HEK293 (cell line): ENCODE measurements at regions not wholly inside any gene's neighbourhood (a gene's known extent, or its start where the extent isn't known, plus 50 kb on each side); places are given as distances from the start of the nearest gene placed in this dataset.
A peak's percentile ranks its signal among the peaks of the same experiment; 100 is the strongest.

Source experiments
- CTCF ChIA-PET: fragments of 350-600 bp; formaldehyde crosslinking; extraction: SDS; loops from one replicate; lab custom pipeline; 2021; ENCODE audit warnings: antibody characterized with exemption; lab: Yijun Ruan, JAX
- POLR2A ChIA-PET: fragments of 300-600 bp; formaldehyde crosslinking; extraction: SDS; loops from one replicate; lab custom pipeline; 2020; ENCODE audit warnings: antibody characterized with exemption, inconsistent platforms; lab: Yijun Ruan, JAX
- H3K27ac ChIP-seq: fragments of 200-500 bp; sonication (Bioruptor generic); 2 replicates; pipeline ENCODE4 v1.5.1; 2014; ENCODE audit warnings: low read depth, low read length, control low read depth, inconsistent platforms; ENCODE audit errors: extremely low read depth
- H3K36me3 ChIP-seq, 2 experiments: fragments of 200-500 bp in 1 of 2; sonication (Bioruptor generic) in 1 of 2; 1 replicate in 1 of 2; 2 replicates in 1 of 2; pipeline ENCODE4 v1.5.1; 2014 to 2017; ENCODE audit warnings: inconsistent platforms in 2 of 2, low read length in 2 of 2; ENCODE audit not compliant: control insufficient read depth in 2 of 2, insufficient read depth in 1 of 2
- H3K4me1 ChIP-seq: fragments of 200-500 bp; sonication (Bioruptor generic); 2 replicates; pipeline ENCODE4 v1.5.1; 2014; ENCODE audit warnings: mild to moderate bottlenecking, low read length, inconsistent platforms; ENCODE audit not compliant: control insufficient read depth, insufficient read depth
- H3K4me3 ChIP-seq: 2 replicates; pipeline ENCODE4 v1.5.1; 2011; ENCODE audit warnings: low read depth, mild to moderate bottlenecking, control low read depth, low read length, moderate library complexity
- H3K9me3 ChIP-seq: fragments of 200-500 bp; sonication (Bioruptor generic); 2 replicates; pipeline ENCODE4 v1.5.1; 2014; ENCODE audit warnings: low read depth, low read length, inconsistent platforms; ENCODE audit not compliant: control insufficient read depth, insufficient read depth
- BCL11B ChIP-seq: fragments of 450-650 bp; formaldehyde crosslinking; IDR thresholded peaks from 2 replicates; pipeline ENCODE4 v1.5.1; 2016; ENCODE audit warnings: low read depth, missing biosample characterization, missing genetic modification characterization
- GLIS1 ChIP-seq: fragments of 450-650 bp; formaldehyde crosslinking; IDR thresholded peaks from 2 replicates; pipeline ENCODE4 v1.5.1; 2016; ENCODE audit warnings: missing biosample characterization, missing genetic modification characterization
- HOXA7 ChIP-seq: sonication (generic); formaldehyde crosslinking; IDR thresholded peaks from 2 replicates; pipeline ENCODE4 v1.8.1; 2022; ENCODE audit warnings: missing genetic modification reagents, borderline replicate concordance
- HOXC10 ChIP-seq: sonication (generic); formaldehyde crosslinking; IDR thresholded peaks from 2 replicates; pipeline ENCODE4 v1.8.1; 2023; ENCODE audit warnings: mild to moderate bottlenecking, missing genetic modification reagents
- HOXD13 ChIP-seq: sonication (generic); formaldehyde crosslinking; IDR thresholded peaks from 2 replicates; pipeline ENCODE4 v1.8.0; 2022; ENCODE audit warnings: missing genetic modification reagents, borderline replicate concordance
- KLF9 ChIP-seq: fragments of 450-650 bp; formaldehyde crosslinking; IDR thresholded peaks from 2 replicates; pipeline ENCODE4 v1.5.1; 2016; ENCODE audit warnings: missing biosample characterization, missing genetic modification characterization, low read depth
- PRDM1 ChIP-seq: fragments of 450-650 bp; formaldehyde crosslinking; IDR thresholded peaks from 2 replicates; pipeline ENCODE4; 2016; ENCODE audit warnings: missing biosample characterization, missing genetic modification characterization
- SETDB1 ChIP-seq: IDR thresholded peaks from one replicate; pipeline ENCODE4 v1.6.1; 2017; ENCODE audit warnings: mild to moderate bottlenecking, low read length, moderate library complexity, mixed read lengths; ENCODE audit not compliant: insufficient read length
- ZBTB20 ChIP-seq: fragments of 450-650 bp; formaldehyde crosslinking; IDR thresholded peaks from 2 replicates; pipeline ENCODE4 v1.5.1; 2016; ENCODE audit warnings: missing biosample characterization, missing genetic modification characterization
- ZEB2 ChIP-seq: fragments of 450-650 bp; formaldehyde crosslinking; IDR thresholded peaks from 2 replicates; pipeline ENCODE4 v1.5.1; 2016; ENCODE audit warnings: missing biosample characterization, missing genetic modification characterization
- ZFP69B ChIP-seq: fragments of 450-650 bp; formaldehyde crosslinking; IDR thresholded peaks from 2 replicates; pipeline ENCODE4 v1.5.1; 2016; ENCODE audit warnings: missing biosample characterization, missing genetic modification characterization
- ZNF114 ChIP-seq: fragments of 450-650 bp; formaldehyde crosslinking; IDR thresholded peaks from 2 replicates; pipeline ENCODE4 v1.5.0; 2017; ENCODE audit warnings: missing biosample characterization, missing genetic modification characterization
- ZNF132 ChIP-seq: fragments of 450-650 bp; formaldehyde crosslinking; IDR thresholded peaks from 2 replicates; pipeline ENCODE4 v1.5.1; 2017; ENCODE audit warnings: missing biosample characterization, missing genetic modification characterization, borderline replicate concordance
- ZNF157 ChIP-seq: fragments of 450-650 bp; formaldehyde crosslinking; IDR thresholded peaks from 2 replicates; pipeline ENCODE4 v1.5.1; 2016; ENCODE audit warnings: missing biosample characterization, missing genetic modification characterization
- ZNF16 ChIP-seq: fragments of 450-650 bp; formaldehyde crosslinking; IDR thresholded peaks from 2 replicates; pipeline ENCODE4 v1.5.1; 2016; ENCODE audit warnings: low read depth, missing biosample characterization, missing genetic modification characterization
- ZNF174 ChIP-seq: fragments of 450-650 bp; formaldehyde crosslinking; IDR thresholded peaks from 2 replicates; pipeline ENCODE4 v1.5.0; 2017; ENCODE audit warnings: missing biosample characterization, mild to moderate bottlenecking, missing genetic modification characterization
- ZNF184 ChIP-seq: fragments of 450-650 bp; IDR thresholded peaks from 2 replicates; pipeline ENCODE4 v1.5.1; 2018; ENCODE audit warnings: missing biosample characterization, mild to moderate bottlenecking, missing genetic modification characterization
- ZNF223 ChIP-seq: fragments of 450-650 bp; formaldehyde crosslinking; IDR thresholded peaks from 2 replicates; pipeline ENCODE4 v1.5.1; 2016; ENCODE audit warnings: missing biosample characterization, missing genetic modification characterization
- ZNF248 ChIP-seq: fragments of 450-650 bp; formaldehyde crosslinking; IDR thresholded peaks from 2 replicates; pipeline ENCODE4 v1.5.1; 2017; ENCODE audit warnings: missing biosample characterization, missing genetic modification characterization
- ZNF292 ChIP-seq: fragments of 450-650 bp; formaldehyde crosslinking; IDR thresholded peaks from 2 replicates; pipeline ENCODE4 v1.5.1; 2016; ENCODE audit warnings: low read depth, missing biosample characterization, missing genetic modification characterization, borderline replicate concordance
- ZNF394 ChIP-seq: fragments of 450-650 bp; formaldehyde crosslinking; IDR thresholded peaks from 2 replicates; pipeline ENCODE4 v1.5.1; 2016; ENCODE audit warnings: missing biosample characterization, missing genetic modification characterization, mild to moderate bottlenecking, moderate library complexity, borderline replicate concordance
- ZNF398 ChIP-seq: fragments of 450-650 bp; formaldehyde crosslinking; IDR thresholded peaks from 2 replicates; pipeline ENCODE4 v1.5.1; 2017; ENCODE audit warnings: missing biosample characterization, missing genetic modification characterization
- ZNF473 ChIP-seq: fragments of 450-650 bp; formaldehyde crosslinking; IDR thresholded peaks from 2 replicates; pipeline ENCODE4 v1.5.1; 2017; ENCODE audit warnings: missing biosample characterization, missing genetic modification characterization
- ZNF510 ChIP-seq: fragments of 450-650 bp; formaldehyde crosslinking; IDR thresholded peaks from 2 replicates; pipeline ENCODE4 v1.5.1; 2018; ENCODE audit warnings: mild to moderate bottlenecking, missing genetic modification characterization, missing biosample characterization; ENCODE audit not compliant: insufficient replicate concordance
- ZNF571 ChIP-seq: fragments of 450-650 bp; formaldehyde crosslinking; IDR thresholded peaks from 2 replicates; pipeline ENCODE4 v1.5.0; 2017; ENCODE audit warnings: missing biosample characterization, missing genetic modification characterization
- ZNF610 ChIP-seq: fragments of 450-650 bp; formaldehyde crosslinking; IDR thresholded peaks from 2 replicates; pipeline ENCODE4 v1.5.1; 2016; ENCODE audit warnings: missing biosample characterization, missing genetic modification characterization, borderline replicate concordance
- ZNF660 ChIP-seq: fragments of 450-650 bp; IDR thresholded peaks from 2 replicates; pipeline ENCODE4 v1.5.1; 2018; ENCODE audit warnings: missing biosample characterization, mild to moderate bottlenecking, missing genetic modification characterization
- ZNF768 ChIP-seq: fragments of 450-650 bp; formaldehyde crosslinking; IDR thresholded peaks from 2 replicates; pipeline ENCODE4 v1.5.1; 2018; ENCODE audit warnings: missing biosample characterization, mild to moderate bottlenecking, missing genetic modification characterization
- ZNF843 ChIP-seq: fragments of 450-650 bp; formaldehyde crosslinking; IDR thresholded peaks from 2 replicates; pipeline ENCODE4 v1.5.1; 2016; ENCODE audit warnings: missing biosample characterization, missing genetic modification characterization

- Histone ChIP-seq H3K36me3 (no peaks in the 10 kb centered on the region), H3K9me3 (no peaks in the 10 kb centered on the region), H3K27ac (no peak overlapping the region), H3K4me3 (no peak overlapping the region), H3K4me1 (no peaks in the 10 kb centered on the region)
- TF ChIP-seq PRDM1 (tag by site-specific recombination) (peak; percentile 64), ZNF510 (tag by site-specific recombination) (no peak)
- ChIA-PET CTCF (interaction anchor here (2.2 to 2.4 kb wide), 2 partner anchors 39 to 92 kb away, joined by 6 to 7 read pairs; no protein-coding TSS in a partner anchor), POLR2A (no interaction called here)
These were observed 81.6 kb upstream of the HAND1 start for GRCh38 chr5:154559398-154560276.

DNA sequence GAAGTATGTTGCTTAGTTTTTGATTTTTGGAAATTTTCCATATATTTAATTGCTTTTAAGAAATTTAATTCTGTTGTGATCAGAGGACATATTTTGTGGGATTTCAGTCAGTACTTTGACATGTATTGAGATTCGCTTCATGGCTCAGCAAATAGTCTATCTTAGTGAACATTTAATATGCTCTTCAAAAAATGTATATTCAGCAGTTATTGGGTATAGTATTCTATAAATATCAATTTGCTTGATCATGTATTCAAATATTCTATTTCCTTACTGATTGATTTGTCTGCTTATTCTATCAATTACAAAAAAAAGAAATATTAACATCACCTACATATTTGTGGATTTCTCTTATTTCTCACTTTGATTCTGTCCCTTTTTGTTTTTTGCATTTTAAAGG, 79.5 kb upstream of the HAND1 start:
- POLR2A ChIA-PET = no interaction called here
- TF ChIP-seq ZNF473 (tag by site-specific recombination) (no peak), ZNF248 (tag by site-specific recombination) (no peak), ZNF394 (no peak), ZNF174 (tag by site-specific recombination) (no peak), ZNF223 (tag by site-specific recombination) (no peak), ZNF292 (no peak), HOXA7 (no peak), ZNF398 (tag by site-specific recombination) (no peak), ZNF16 (tag by site-specific recombination) (no peak), ZNF660 (no peak), ZBTB20 (tag by site-specific recombination) (no peak), ZNF157 (no peak), ZNF571 (tag by site-specific recombination) (no peak), HOXD13 (CRISPR knock-in tag) (no peak), HOXC10 (CRISPR knock-in tag) (no peak), ZNF132 (tag by site-specific recombination) (no peak), KLF9 (tag by site-specific recombination) (no peak), ZNF768 (tag by site-specific recombination) (no peak), ZNF610 (tag by site-specific recombination) (no peak)
- TF ChIP-seq, all 188 proteins: peak for 0
- Histone ChIP-seq H3K36me3 (no peaks in the 10 kb centered on the region), H3K9me3 (peaks cover 4% of the 10 kb centered on the region), H3K4me1 (no peaks in the 10 kb centered on the region), H3K27ac (no peak overlapping the region), H3K4me3 (no peak overlapping the region)
- CTCF ChIA-PET = no interaction called here

DNA sequence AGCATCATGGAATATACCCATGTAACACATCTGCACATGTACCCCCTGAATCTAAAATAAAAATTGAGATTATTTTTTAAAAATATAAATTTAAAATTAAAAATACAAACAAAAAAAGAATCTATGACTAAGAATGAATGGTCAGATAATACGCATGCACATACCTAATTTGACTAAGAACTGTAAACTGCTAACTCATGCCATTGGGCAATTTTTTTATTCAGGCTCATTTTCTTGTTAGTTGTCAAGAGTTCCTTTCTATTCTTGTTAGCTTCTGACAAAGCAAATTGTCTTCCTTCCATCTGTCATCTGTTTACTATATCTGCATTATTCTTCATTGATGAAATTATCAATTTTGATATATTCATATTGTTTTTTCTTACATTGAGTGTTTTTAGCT, 69.5 kb upstream of the HAND1 start:
- POLR2A ChIA-PET = no interaction called here
- Histone ChIP-seq H3K27ac (no peak overlapping the region), H3K9me3 (no peaks in the 10 kb centered on the region), H3K36me3 (no peaks in the 10 kb centered on the region), H3K4me1 (no peaks in the 10 kb centered on the region), H3K4me3 (no peak overlapping the region)
- CTCF ChIA-PET = interaction anchor here (1.5 kb wide), 1 partner anchor 27 kb away, joined by 4 read pairs; no protein-coding TSS in a partner anchor
- no peak for TF ChIP-seq SETDB1
- TF ChIP-seq ZEB2 = no peak
- TF ChIP-seq ZNF223 (tag by site-specific recombination) = no peak
- no peak for TF ChIP-seq ZNF184 (tag by site-specific recombination)
- TF ChIP-seq ZNF571 (tag by site-specific recombination) = no peak
- TF ChIP-seq ZNF114 = no peak
- no peak for TF ChIP-seq ZNF394
- no peak for TF ChIP-seq GLIS1 (tag by site-specific recombination)
- TF ChIP-seq ZNF843 = no peak
- no peak for TF ChIP-seq BCL11B (tag by site-specific recombination)
- no peak for TF ChIP-seq ZFP69B
